ENCODE measurements at regions not wholly inside any gene's neighbourhood (a gene's known extent, or its start where the extent isn't known, plus 50 kb on each side); places are given as distances from the start of the nearest gene placed in this dataset.

- no peak for TF ChIP-seq CTCF (IDR thresholded peaks at IDR 0.05)
- no peak for TF ChIP-seq POLR2AphosphoS5 (IDR thresholded peaks at IDR 0.05; ENCODE audit: insufficient read depth in 1 of 2, low read depth in 1 of 2)
Measured at GRCh38 chr18:46393961-46394360, 263.1 kb downstream of the LOXHD1 start.

Measured in vagina (tissue), 2 donors.